ENCODE measurements at regions not wholly inside any gene's neighbourhood (a gene's known extent, or its start where the extent isn't known, plus 50 kb on each side); places are given as distances from the start of the nearest gene placed in this dataset.

GRCh38 chr1:18536915-18537314, 56.2 kb downstream of the KLHDC7A start:
- TF ChIP-seq CHD4 (IDR thresholded peaks at IDR 0.05; ENCODE audit: borderline replicate concordance): no peak
- TF ChIP-seq KDM1A (IDR thresholded peaks at IDR 0.05; ENCODE audit: low read depth): no peak
- TF ChIP-seq CTCF (IDR thresholded peaks at IDR 0.05): no peak
- no peak for TF ChIP-seq RCOR1 (IDR thresholded peaks at IDR 0.05; ENCODE audit: low read depth, low read length)
- TF ChIP-seq HEYL (CRISPR knock-in tag; IDR thresholded peaks at IDR 0.05): no peak
- TF ChIP-seq MAFK (IDR thresholded peaks at IDR 0.05; ENCODE audit: partially characterized antibody): no peak
- TF ChIP-seq MAX (IDR thresholded peaks at IDR 0.05): no peak
- TF ChIP-seq EP300 (IDR thresholded peaks at IDR 0.05): no peak
- TF ChIP-seq ESRRA (IDR thresholded peaks at IDR 0.05; ENCODE audit: borderline replicate concordance, low read length): no peak
- no peak for TF ChIP-seq POLR2A (IDR thresholded peaks at IDR 0.05; ENCODE audit: low read length)

Data from A549 (cell line).